ENCODE measurements at regions not wholly inside any gene's neighbourhood (a gene's known extent, or its start where the extent isn't known, plus 50 kb on each side); places are given as distances from the start of the nearest gene placed in this dataset.

DNA sequence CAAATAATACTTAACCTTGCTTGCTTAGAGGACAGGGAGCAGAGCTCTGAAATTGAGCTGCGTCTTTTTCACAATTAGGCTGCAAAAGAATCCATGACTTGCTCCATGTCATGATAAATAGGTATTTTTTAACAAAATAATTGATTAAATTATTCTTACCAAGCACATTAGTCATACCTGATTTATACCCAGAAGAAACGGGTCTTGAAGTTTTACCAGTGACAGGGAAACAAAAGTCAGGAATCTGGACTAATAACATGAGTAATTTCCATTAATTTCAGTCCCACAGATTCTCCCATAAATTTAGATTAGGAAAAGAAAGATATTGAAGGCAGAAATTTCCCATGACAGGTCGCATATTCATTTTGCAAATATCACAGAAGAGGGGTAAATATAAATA is 85.0 kb upstream of the BMP5 start:
- H3K4me3 ChIP-seq: no peak overlapping the region
- intact Hi-C loops (cut with micrococcal nuclease): no loop called here
- no peaks in the 10 kb centered on the region for H3K27me3 ChIP-seq (ENCODE audit: low read depth)
- no peak for DNase-seq
- H3K27ac ChIP-seq (replicated peaks): no peak overlapping the region
- H3K4me1 ChIP-seq: no peaks in the 10 kb centered on the region
- TF ChIP-seq, protein P1, sequence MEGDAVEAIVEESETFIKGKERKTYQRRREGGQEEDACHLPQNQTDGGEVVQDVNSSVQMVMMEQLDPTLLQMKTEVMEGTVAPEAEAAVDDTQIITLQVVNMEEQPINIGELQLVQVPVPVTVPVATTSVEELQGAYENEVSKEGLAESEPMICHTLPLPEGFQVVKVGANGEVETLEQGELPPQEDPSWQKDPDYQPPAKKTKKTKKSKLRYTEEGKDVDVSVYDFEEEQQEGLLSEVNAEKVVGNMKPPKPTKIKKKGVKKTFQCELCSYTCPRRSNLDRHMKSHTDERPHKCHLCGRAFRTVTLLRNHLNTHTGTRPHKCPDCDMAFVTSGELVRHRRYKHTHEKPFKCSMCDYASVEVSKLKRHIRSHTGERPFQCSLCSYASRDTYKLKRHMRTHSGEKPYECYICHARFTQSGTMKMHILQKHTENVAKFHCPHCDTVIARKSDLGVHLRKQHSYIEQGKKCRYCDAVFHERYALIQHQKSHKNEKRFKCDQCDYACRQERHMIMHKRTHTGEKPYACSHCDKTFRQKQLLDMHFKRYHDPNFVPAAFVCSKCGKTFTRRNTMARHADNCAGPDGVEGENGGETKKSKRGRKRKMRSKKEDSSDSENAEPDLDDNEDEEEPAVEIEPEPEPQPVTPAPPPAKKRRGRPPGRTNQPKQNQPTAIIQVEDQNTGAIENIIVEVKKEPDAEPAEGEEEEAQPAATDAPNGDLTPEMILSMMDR (IDR thresholded peaks at IDR 0.05; ENCODE audit: borderline replicate concordance): no peak
- H3K9me3 ChIP-seq (replicated peaks): no peaks in the 10 kb centered on the region
- H3K36me3 ChIP-seq: no peaks in the 10 kb centered on the region

DNA sequence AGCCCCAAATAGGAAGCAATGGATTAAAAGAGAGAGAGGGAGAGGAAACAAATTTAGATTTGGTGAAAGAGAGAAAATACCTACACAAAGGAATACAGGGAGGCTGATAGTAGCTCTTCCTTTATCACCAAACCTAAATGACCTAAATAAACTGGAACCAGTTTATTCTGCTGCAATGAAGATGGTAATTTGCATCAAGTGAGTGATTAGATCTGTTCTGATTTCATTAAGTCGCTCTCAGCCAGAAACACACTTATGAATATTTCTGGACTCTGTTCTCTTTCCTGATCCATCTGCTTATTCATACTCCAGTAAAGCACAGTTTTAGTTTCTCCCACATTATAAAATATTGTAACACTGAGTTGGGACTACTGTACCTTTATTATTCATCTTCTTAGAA is 83.4 kb upstream of the BMP5 start:
- Histone ChIP-seq H3K36me3 (no peaks in the 10 kb centered on the region), H3K9me3 (replicated peaks) (no peaks in the 10 kb centered on the region), H3K27ac (replicated peaks) (peak overlapping the region; percentile 49), H3K4me1 (no peaks in the 10 kb centered on the region), H3K4me3 (no peak overlapping the region), H3K27me3 (ENCODE audit: low read depth) (no peaks in the 10 kb centered on the region)
- DNase-seq: no peak
- intact Hi-C loops (cut with micrococcal nuclease): loop anchor here (10.0 kb wide), 1 partner anchor 684 kb away; no protein-coding TSS in a partner anchor
- TF ChIP-seq, protein P1 (IDR thresholded peaks at IDR 0.05; ENCODE audit: borderline replicate concordance): no peak

DNA sequence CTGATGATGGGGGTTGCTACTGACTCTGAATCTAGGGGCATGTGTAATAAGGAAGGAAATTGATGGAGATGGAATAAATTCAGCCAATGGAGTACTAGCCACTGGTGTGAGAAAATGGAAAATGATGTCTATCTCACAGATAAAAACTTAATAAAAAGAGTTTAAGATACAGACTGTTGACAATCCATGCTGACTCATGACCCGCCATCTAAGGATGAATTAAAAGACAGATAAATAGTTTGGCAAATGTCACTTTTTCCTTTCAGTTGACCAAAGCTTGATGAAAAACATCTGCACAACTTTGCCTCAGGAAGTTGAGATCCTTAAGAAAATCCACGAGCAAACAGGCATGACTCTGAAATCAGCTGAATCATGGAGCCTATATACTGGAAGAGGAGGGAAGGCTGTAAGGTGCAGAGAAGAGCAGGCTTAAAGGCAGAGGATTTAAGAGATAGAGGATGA is 82.6 kb upstream of the BMP5 start:
- H3K9me3 ChIP-seq (replicated peaks): no peaks in the 10 kb centered on the region
- H3K36me3 ChIP-seq: no peaks in the 10 kb centered on the region
- peak overlapping the region; percentile 49 for H3K27ac ChIP-seq (replicated peaks)
- peaks cover 2% of the 10 kb centered on the region for H3K4me1 ChIP-seq
- intact Hi-C loops (cut with micrococcal nuclease): loop anchor here (10.0 kb wide), 1 partner anchor 683 kb away; no protein-coding TSS in a partner anchor
- TF ChIP-seq, protein P1 (IDR thresholded peaks at IDR 0.05; ENCODE audit: borderline replicate concordance): no peak
- H3K27me3 ChIP-seq (ENCODE audit: low read depth): no peaks in the 10 kb centered on the region
- H3K4me3 ChIP-seq: no peak overlapping the region
- DNase-seq: no peak

DNA sequence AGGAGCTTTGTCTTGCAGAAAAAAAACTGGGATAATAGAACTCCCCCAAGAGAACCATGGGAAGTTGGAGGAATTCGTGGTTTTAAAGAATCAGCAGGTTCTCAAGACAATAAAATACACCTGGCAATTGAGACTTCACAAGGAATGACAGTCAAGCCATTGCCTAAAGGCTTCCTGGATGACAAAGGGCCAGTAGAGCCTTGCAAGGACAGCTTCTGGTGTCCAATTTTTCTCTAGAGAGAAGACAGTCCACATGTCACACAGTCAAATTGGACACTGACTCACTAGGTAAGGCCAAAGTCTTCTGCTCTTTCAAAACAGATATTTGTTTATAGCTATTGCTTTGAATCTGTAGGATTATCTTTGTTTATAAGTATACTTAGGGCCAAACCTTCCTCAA is 80.3 kb upstream of the BMP5 start:
- Histone ChIP-seq H3K36me3 (no peaks in the 10 kb centered on the region), H3K9me3 (replicated peaks) (peaks cover 3% of the 10 kb centered on the region), H3K27ac (replicated peaks) (no peak overlapping the region), H3K4me1 (peaks cover 4% of the 10 kb centered on the region), H3K4me3 (no peak overlapping the region), H3K27me3 (ENCODE audit: low read depth) (no peaks in the 10 kb centered on the region)
- no peak for DNase-seq
- TF ChIP-seq, protein P1 (IDR thresholded peaks at IDR 0.05; ENCODE audit: borderline replicate concordance): no peak
- intact Hi-C loops (cut with micrococcal nuclease): loop anchor here (10.0 kb wide), 1 partner anchor 681 kb away; no protein-coding TSS in a partner anchor

DNA sequence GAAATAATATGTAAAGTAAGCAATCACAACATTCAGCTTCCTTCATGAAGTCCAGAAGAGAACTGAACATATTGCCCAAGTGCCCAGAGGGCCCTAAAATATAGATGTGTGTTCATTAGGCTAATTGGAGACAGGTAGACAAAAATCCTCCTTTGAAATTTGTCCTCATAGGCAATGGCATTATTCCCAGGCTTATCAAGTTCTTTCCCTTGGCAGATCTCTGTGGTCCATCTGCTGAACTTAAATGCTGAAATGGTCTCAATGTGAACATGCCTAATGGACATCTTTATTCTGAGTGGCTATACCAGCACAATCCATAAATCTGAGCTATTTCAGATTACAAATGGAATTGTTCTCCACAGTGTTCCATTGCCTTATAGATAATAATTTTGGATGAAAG is 79.0 kb upstream of the BMP5 start:
- Histone ChIP-seq H3K4me1 (peaks cover 4% of the 10 kb centered on the region), H3K27me3 (ENCODE audit: low read depth) (no peaks in the 10 kb centered on the region), H3K4me3 (no peak overlapping the region), H3K36me3 (no peaks in the 10 kb centered on the region), H3K27ac (replicated peaks) (no peak overlapping the region), H3K9me3 (replicated peaks) (peaks cover 14% of the 10 kb centered on the region)
- intact Hi-C loops (cut with micrococcal nuclease): loop anchor here (10.0 kb wide), 1 partner anchor 680 kb away; no protein-coding TSS in a partner anchor
- DNase-seq: no peak
- TF ChIP-seq, protein P1 (IDR thresholded peaks at IDR 0.05; ENCODE audit: borderline replicate concordance): no peak
